NCI-H146 treated with DMSO at 0.1 percent for 48 hours (cell line): ENCODE measurements at regions not wholly inside any gene's neighbourhood (a gene's known extent, or its start where the extent isn't known, plus 50 kb on each side); places are given as distances from the start of the nearest gene placed in this dataset.
"Not testable (repeated sequence)": the region's sequence is repeated elsewhere in the genome, so short reads cannot be mapped to it uniquely, and the experiment has no call there.

ENCODE experiments used
- DNase-seq: peaks from one replicate; lab custom pipeline; 2025; ENCODE audit not compliant: unreplicated experiment; lab: John Stamatoyannopoulos, UW

DNA sequence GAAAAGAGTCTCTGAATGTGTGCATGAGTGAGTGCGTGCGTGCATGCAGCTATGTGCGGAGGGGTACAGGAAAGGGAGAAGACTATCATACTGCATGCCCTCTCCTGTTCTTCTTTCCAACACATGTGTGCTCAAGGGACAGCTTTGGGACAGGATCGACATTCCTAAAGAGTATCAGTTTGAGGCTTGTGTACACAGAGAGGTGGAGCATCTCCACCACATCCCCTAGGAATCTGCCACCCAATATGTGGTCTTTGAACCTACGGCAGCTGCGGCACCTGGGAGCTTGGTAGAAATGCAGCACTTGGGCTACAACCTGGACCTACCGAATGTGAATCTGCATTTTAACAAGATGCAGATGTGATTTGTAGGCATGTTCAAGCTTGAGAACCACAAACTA lies 132.3 kb upstream of the GLRA1 start:
- no peak for DNase-seq

DNA sequence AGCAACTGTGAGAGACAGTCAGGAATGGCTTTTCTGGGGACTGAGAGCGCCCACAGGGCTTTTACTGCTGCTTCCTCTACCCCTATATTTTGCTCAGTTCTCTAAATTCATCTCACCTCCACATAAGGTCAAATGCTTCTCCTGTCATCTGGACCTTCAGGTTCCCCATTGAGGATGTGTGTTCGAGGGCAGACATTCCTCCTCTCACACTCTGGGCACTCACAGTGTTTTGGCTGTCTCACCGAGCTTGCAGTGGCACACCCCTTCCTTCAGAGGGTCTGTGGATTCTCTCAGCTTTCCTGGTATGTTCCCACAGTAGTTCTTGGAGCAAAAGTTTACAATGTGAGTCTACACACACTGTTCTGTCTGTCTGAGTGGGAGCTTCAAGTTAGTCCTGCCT lies 127.8 kb upstream of the GLRA1 start:
- DNase-seq = no peak

DNA sequence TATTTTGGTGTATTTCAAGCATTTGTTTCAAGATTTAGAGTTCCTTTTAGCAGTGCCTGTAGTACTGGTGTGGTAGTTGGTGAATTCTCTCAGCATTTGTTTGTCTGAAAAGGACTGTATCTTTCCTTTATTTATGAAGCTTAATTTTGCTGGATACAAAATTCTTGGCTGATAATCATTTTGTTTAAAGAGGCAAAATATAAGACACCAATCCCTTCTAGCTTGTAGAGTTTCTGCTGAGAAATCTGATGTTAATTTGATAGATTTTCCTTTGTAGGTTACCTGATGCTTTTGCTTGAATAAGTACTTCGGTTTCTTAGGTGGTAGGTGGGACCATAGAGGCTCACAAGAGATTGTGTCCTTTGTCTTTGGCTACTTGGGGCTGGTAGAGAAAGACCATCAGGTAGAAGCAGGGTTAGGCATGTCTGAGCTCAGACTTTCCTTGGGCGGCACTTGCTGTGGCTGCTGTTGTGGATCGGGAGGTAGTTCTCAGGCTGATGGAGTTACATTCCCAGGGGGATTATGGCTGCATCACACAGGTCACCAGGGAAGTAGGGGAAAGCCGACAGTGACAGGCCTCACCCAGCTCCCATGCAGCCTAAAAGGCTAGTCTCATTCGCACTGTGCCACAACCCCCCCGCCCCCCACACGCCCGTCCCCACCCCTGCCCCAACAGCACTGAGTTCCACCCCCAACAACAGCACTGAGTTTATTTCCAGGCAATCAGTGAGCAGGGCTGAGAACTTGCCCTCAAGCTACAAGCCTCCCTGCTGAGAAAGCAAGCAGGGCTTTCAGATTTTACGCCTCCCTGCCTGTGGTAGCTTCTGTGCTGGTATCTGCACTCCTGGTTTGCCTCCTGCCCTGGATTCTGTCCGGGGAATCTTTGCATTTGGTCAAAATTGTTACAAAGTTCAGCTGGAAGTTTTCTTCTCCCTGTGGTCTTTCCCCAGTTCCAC lies 127.1 kb upstream of the GLRA1 start:
- DNase-seq = peak; percentile 16

DNA sequence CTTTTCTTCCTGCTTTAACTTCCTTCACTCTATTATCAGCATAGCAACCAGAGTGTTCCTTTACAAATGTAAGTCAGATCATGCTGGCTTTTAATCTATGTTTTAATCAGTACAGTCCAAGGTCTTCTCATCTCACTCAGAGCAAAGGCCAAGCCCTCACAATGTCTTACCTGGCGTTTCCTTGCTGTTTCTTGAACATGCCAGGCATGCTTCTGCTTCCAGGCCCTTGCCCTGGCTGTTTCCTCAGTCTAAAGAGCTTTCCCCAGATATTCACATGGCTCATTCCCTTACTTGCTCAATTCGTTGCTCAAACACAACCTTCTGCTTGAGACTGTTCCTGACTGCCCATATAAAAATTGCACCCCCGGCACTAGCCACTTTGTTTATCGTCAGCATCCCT lies 121.7 kb upstream of the GLRA1 start:
- no peak for DNase-seq

DNA sequence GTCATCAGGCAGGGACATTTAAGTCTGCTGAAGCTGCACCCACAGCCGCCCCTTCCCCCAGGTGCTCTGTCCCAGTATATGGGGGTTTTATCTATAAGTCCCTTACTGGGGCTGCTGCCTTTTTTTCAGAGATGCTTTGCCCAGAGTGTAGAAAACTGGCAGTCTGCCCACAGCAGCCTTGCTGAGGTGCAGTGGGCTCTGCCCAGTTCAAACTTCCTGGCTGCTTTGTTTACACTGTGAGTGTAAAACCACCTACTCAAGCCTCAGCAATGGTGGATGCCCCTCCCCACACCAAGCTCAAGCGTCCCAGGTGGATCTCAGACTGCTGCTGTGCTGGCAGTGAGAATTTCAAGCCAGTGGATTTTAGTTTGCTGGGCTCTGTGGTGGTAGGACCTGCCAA lies 114.2 kb upstream of the GLRA1 start:
- DNase-seq = not testable (repeated sequence)

DNA sequence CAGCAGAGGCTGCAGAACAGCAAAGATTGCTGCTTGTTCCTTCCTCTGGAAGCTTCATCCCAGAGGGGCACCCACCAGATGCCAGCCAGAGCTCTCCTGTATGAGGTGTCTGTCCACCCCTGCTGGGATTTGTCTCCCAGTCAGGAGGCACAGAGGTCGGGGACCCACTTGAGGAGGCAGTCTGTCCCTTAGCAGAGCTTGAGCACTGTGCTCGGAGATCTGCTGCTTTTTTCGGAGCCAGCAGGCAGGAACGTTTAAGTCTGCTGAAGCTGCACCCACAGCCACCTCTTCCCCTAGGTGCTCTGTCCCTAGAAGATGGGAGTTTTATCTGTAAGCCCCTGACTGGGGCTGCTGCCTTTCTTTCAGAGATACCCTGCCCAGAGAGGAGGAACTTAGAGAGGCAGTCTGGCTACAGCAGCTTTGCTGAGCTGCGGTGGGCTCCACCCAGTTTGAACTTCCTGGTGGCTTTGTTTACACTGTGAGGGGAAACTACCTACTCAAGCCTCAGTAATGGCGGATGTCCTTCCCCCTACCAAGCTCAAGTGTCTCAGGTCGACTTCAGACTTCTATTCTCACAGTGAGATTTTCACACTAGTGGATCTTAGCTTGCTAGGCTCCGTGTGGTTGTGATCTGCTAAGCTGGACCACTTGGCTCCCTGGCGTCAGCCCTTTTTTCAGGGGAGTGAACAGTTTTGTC lies 101.8 kb upstream of the GLRA1 start:
- DNase-seq = not testable (repeated sequence)

DNA sequence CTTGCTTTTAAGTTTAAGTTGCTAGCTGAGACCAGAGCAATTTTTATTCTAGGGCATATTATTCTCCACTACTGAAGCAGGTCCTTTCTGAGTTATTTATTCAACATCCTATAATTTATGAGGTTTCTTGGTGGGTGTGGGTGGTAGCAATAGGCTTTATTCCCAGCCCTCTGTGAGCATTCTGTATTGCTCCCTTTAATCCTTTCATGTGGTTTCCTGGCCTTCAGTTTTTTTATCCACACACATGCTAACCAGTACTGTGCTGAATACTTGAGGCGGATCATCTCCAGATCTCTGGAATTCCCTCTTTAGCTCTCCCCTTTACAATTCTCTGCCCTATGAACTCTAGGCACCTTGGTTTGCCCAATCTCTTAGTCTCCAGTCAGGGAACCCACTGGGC lies 91.8 kb upstream of the GLRA1 start:
- no peak for DNase-seq

DNA sequence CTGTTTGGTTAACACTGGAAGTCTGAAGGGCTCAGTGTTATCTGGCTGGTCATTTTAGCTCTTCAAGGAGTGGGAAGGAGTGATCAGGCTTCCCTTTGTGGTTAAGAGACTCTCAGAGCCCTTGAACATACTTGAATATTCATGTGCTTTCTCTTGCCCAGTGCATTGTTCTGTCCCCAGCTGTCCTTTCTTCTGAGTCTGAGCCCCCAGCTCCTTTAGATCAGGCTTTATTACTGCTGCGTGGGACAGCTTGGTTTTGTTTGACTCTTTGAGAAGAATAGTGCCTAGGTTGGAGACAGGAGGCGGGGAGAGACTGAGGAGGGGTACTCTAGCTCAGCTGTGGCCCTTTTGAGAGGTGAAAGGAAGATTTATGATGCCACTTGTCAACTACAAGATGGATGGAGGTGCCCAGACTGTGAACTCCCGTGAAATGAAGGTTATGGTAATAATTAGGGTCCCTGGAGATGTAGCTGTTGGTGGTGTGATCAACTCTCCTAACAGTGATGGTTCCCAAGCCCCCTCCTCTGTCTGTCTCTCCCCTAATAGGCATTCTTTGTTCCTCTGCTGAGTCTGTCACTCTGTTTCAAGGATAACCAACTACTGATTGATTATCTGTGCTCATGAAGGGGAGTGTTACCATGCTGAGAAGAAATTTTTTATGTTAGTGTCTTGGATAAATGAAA lies 83.1 kb upstream of the GLRA1 start:
- no peak for DNase-seq

DNA sequence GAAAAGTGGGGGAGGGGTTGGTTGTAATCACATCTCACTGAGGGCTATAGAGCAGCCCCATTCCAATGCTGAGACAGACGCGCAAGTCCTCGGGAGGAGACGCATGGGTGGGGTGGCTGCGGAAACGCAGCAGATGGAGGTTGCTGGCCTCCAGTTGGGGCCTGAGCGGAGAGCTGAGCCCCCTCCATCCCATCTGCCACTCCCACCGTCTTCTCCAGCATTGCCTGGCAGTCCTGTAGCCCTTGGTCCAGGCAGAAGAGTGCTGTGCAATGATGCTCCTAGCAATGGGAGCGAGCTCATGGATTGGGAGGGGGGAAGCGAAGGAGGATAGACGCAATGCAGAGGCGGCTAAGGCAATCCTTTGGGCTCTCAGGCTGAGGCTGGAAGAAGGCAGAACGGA lies 79.4 kb upstream of the GLRA1 start:
- no peak for DNase-seq
